CD4-positive, alpha-beta T cell (primary cell): ENCODE measurements at regions not wholly inside any gene's neighbourhood (a gene's known extent, or its start where the extent isn't known, plus 50 kb on each side); places are given as distances from the start of the nearest gene placed in this dataset.
A peak's percentile ranks its signal among the peaks of the same experiment; 100 is the strongest.

ENCODE experiments used
- ATAC-seq: fragments of 200-7000 bp; cut with Tn5 transposase; one replicate; pipeline ENCODE4 v1.10.0; 2022; ENCODE audit warnings: mild to moderate bottlenecking; ENCODE audit not compliant: poor library complexity
- CTCF ChIA-PET: fragments of 350-600 bp; sonication (Branson Sonifier 250); formaldehyde crosslinking; loops from one replicate; lab custom pipeline; 2021; ENCODE audit warnings: antibody characterized with exemption, inconsistent platforms; lab: Charles Lee
- POLR2A ChIA-PET: fragments of 350-600 bp; sonication (Branson Sonifier 250); formaldehyde crosslinking; loops from one replicate; lab custom pipeline; 2021; ENCODE audit warnings: antibody characterized with exemption, inconsistent platforms; lab: Charles Lee
- DNase-seq, 14 experiments: peaks; one replicate each; pipeline ENCODE4 v3.0.0-alpha.2; 2013 to 2020; ENCODE audit warnings: mixed read lengths in 2 of 14
- H3K27ac ChIP-seq, 2 donors: one replicate each; pipeline versions ENCODE4 v1.5.1 to v1.7.0; 2013; ENCODE audit warnings: low read length in 2 of 2, low read depth in 1 of 2, mild to moderate bottlenecking in 1 of 2
- H3K27me3 ChIP-seq, 2 experiments: 1 replicate in 1 of 2; 2 replicates in 1 of 2; pipeline versions ENCODE4 v1.6.1 to v1.7.0; 2013; ENCODE audit warnings: low read length in 2 of 2, control low read depth in 1 of 2, mild to moderate bottlenecking in 1 of 2, moderate library complexity in 1 of 2; ENCODE audit not compliant: insufficient read depth in 2 of 2, control insufficient read depth in 1 of 2
- H3K36me3 ChIP-seq: one replicate; pipeline ENCODE4 v1.6.1; 2013; ENCODE audit warnings: low read length, control low read depth; ENCODE audit not compliant: insufficient read depth
- H3K4me1 ChIP-seq: one replicate; pipeline ENCODE4 v1.6.1; 2013; ENCODE audit warnings: low read length, control low read depth; ENCODE audit not compliant: insufficient read depth
- H3K4me3 ChIP-seq: one replicate; pipeline ENCODE4 v1.5.1; 2013; ENCODE audit warnings: mild to moderate bottlenecking, low read length, moderate library complexity
- H3K9me3 ChIP-seq, 2 experiments: 1 replicate in 1 of 2; 2 replicates in 1 of 2; pipeline versions ENCODE4 v1.6.1 to v1.7.0; 2013; ENCODE audit warnings: low read length in 2 of 2, mild to moderate bottlenecking in 2 of 2, control low read depth in 1 of 2, moderate library complexity in 1 of 2; ENCODE audit not compliant: control insufficient read depth in 1 of 2, insufficient read depth in 1 of 2
- H3K27ac Mint-ChIP-seq: one replicate; pipeline ENCODE4 v1.8.0; 2020; ENCODE audit warnings: mixed read lengths
- H3K27me3 Mint-ChIP-seq: one replicate; pipeline ENCODE4 v1.8.0; 2021; ENCODE audit warnings: mixed read lengths
- H3K36me3 Mint-ChIP-seq: one replicate; pipeline ENCODE4 v1.8.0; 2021; ENCODE audit warnings: low read depth, mixed read lengths
- H3K4me1 Mint-ChIP-seq: one replicate; pipeline ENCODE4 v1.8.0; 2021; ENCODE audit warnings: low read depth, mixed read lengths
- H3K4me3 Mint-ChIP-seq: one replicate; pipeline ENCODE4 v1.8.0; 2020; ENCODE audit warnings: mild to moderate bottlenecking, mixed read lengths
- H3K9me3 Mint-ChIP-seq: one replicate; pipeline ENCODE4 v1.8.0; 2020; ENCODE audit warnings: mixed read lengths
- CTCF ChIP-seq: fragments of 200-600 bp; IDR thresholded peaks from one replicate; pipeline ENCODE4 v1.8.0; 2022; ENCODE audit warnings: antibody characterized with exemption, mild to moderate bottlenecking
- intact Hi-C, 2 experiments: fragments of 100-400 bp; cut with DNase I in 1 of 2; cut with micrococcal nuclease in 1 of 2; formaldehyde crosslinking; loops; one replicate each; pipeline versions ENCODE4 v1.15.1 to v1.9.0; 2023 to 2025; cut with DNase I, micrococcal nuclease

GRCh38 chr12:92078167-92079053 lies 67.2 kb downstream of the BTG1 start:
- Histone ChIP-seq H3K36me3 (no peaks in the 10 kb centered on the region), H3K9me3 (no peaks in the 10 kb centered on the region), H3K27ac (no peak overlapping the region), H3K27me3 (no peaks in the 10 kb centered on the region), H3K4me1 (peaks cover 15% of the 10 kb centered on the region), H3K4me3 (no peak overlapping the region)
- CTCF ChIA-PET: no interaction called here
- peak overlapping the region; percentile 12 for H3K4me3 Mint-ChIP-seq
- intact Hi-C loops: loop anchor here in 1 of 2 experiments (5.0 kb wide), 1 partner anchor 46 kb away; no protein-coding TSS in a partner anchor
- POLR2A ChIA-PET: interaction anchor here (0.9 to 1.3 kb wide), 2 partner anchors 44 to 66 kb away, joined by 3 to 6 read pairs; no protein-coding TSS in a partner anchor
- H3K27ac Mint-ChIP-seq: peak overlapping the region; percentile 46
- TF ChIP-seq CTCF: no peak
- no peaks in the 10 kb centered on the region for H3K27me3 Mint-ChIP-seq
- peaks cover 78% of the 10 kb centered on the region for H3K4me1 Mint-ChIP-seq
- ATAC-seq (no peak), DNase-seq (no peak)
- H3K36me3 Mint-ChIP-seq: peaks cover 19% of the 10 kb centered on the region
- H3K9me3 Mint-ChIP-seq: no peaks in the 10 kb centered on the region

- peaks cover 18% of the 10 kb centered on the region for H3K36me3 Mint-ChIP-seq
- ATAC-seq: no peak
- TF ChIP-seq CTCF: no peak
- no peaks in the 10 kb centered on the region for H3K9me3 ChIP-seq
- intact Hi-C loops: loop anchor here (2.0 to 5.0 kb wide), 2 partner anchors 19 to 45 kb away; no protein-coding TSS in a partner anchor
- CTCF ChIA-PET: no interaction called here
- H3K4me1 Mint-ChIP-seq: peaks cover 76% of the 10 kb centered on the region
- no peak for DNase-seq
- no peaks in the 10 kb centered on the region for H3K27me3 ChIP-seq
- no peaks in the 10 kb centered on the region for H3K9me3 Mint-ChIP-seq
- H3K27me3 Mint-ChIP-seq: no peaks in the 10 kb centered on the region
- H3K36me3 ChIP-seq: no peaks in the 10 kb centered on the region
- no peak overlapping the region for H3K27ac ChIP-seq
- H3K4me3 Mint-ChIP-seq: no peak overlapping the region
- POLR2A ChIA-PET: interaction anchor here (0.9 to 1.3 kb wide), 2 partner anchors 43 to 67 kb away, joined by 3 to 6 read pairs; no protein-coding TSS in a partner anchor
- peaks cover 15% of the 10 kb centered on the region for H3K4me1 ChIP-seq
- H3K27ac Mint-ChIP-seq: peak overlapping the region; percentile 46
- H3K4me3 ChIP-seq: no peak overlapping the region
Observed at GRCh38 chr12:92077530-92077929, 68.1 kb downstream of the BTG1 start.

DNA sequence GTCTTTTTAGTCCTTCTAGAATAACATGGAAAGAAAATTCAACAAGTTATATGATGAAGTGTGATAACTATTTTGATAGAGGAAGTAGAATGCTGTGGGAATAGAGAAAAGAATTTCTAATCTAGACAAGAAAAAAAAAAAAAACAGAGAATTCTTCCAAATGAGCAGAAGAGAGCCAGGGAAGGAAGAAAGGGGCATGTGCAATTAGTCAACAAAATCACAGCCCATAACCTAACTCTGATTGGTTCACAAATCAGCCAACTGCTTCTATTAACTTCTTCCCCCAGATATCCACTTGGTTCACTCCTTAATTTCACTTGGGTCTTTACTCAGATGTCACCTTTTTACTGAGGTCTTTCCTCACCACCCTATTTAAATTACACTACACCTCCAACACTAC lies 69.5 kb downstream of the BTG1 start:
- H3K27me3 ChIP-seq: no peaks in the 10 kb centered on the region
- ChIA-PET CTCF (interaction anchor here (1.9 kb wide), 1 partner anchor 10 kb away, joined by 4 read pairs; no protein-coding TSS in a partner anchor), POLR2A (interaction anchor here (1.2 to 1.6 kb wide), 2 partner anchors 58 to 67 kb away, joined by 3 to 5 read pairs; no protein-coding TSS in a partner anchor)
- Mint-ChIP-seq H3K36me3 (peaks cover 14% of the 10 kb centered on the region), H3K4me3 (no peak overlapping the region), H3K9me3 (peaks cover 3% of the 10 kb centered on the region), H3K27ac (peak overlapping the region; percentile 3), H3K27me3 (no peaks in the 10 kb centered on the region), H3K4me1 (peaks cover 63% of the 10 kb centered on the region)
- TF ChIP-seq CTCF: no peak
- H3K9me3 ChIP-seq: no peaks in the 10 kb centered on the region
- no peak overlapping the region for H3K4me3 ChIP-seq
- ATAC-seq (no peak), DNase-seq (no peak)
- intact Hi-C loops: loop anchor here (2.0 to 5.0 kb wide), 2 partner anchors 17 to 44 kb away; no protein-coding TSS in a partner anchor
- H3K36me3 ChIP-seq: no peaks in the 10 kb centered on the region
- no peak overlapping the region for H3K27ac ChIP-seq
- H3K4me1 ChIP-seq: peaks cover 15% of the 10 kb centered on the region
